HEK293T (cell line): ENCODE measurements at regions not wholly inside any gene's neighbourhood (a gene's known extent, or its start where the extent isn't known, plus 50 kb on each side); places are given as distances from the start of the nearest gene placed in this dataset.

ENCODE experiments used
- ARNT ChIP-seq: fragments of 450-650 bp; IDR thresholded peaks from 2 replicates; pipeline ENCODE4 v1.6.1; 2017; ENCODE audit warnings: mild to moderate bottlenecking
- BHLHE40 ChIP-seq: fragments of 450-650 bp; IDR thresholded peaks from 2 replicates; pipeline ENCODE4 v1.6.1; 2016; ENCODE audit warnings: mild to moderate bottlenecking, moderate library complexity, borderline replicate concordance
- ELF4 ChIP-seq: fragments of 450-650 bp; IDR thresholded peaks from 2 replicates; pipeline ENCODE4 v1.6.1; 2017; ENCODE audit warnings: antibody characterized with exemption
- FOXA1 ChIP-seq: fragments of 450-650 bp; IDR thresholded peaks from 2 replicates; pipeline ENCODE4 v1.6.1; 2016; ENCODE audit warnings: mild to moderate bottlenecking
- FOXK2 ChIP-seq: fragments of 450-650 bp; IDR thresholded peaks from 2 replicates; pipeline ENCODE4 v1.6.1; 2016; ENCODE audit warnings: mild to moderate bottlenecking
- FOXM1 ChIP-seq: fragments of 450-650 bp; IDR thresholded peaks from 2 replicates; pipeline ENCODE4 v1.6.1; 2017; ENCODE audit warnings: mild to moderate bottlenecking, borderline replicate concordance
- L3MBTL2 ChIP-seq: fragments of 450-650 bp; conservative IDR thresholded peaks from 2 replicates; pipeline ENCODE4 v1.6.1; 2016; ENCODE audit warnings: mild to moderate bottlenecking
- SP1 ChIP-seq: fragments of 450-650 bp; IDR thresholded peaks from 2 replicates; pipeline ENCODE4 v1.6.1; 2017
- SUZ12 ChIP-seq: fragments of 450-650 bp; IDR thresholded peaks from 2 replicates; pipeline ENCODE4 v1.6.1; 2016; ENCODE audit warnings: mild to moderate bottlenecking
- TARDBP ChIP-seq: fragments of 450-650 bp; IDR thresholded peaks from 2 replicates; pipeline ENCODE4 v1.6.1; 2016
- TF ChIP-seq, protein P1 (sequence below): fragments of 450-650 bp; IDR thresholded peaks from 2 replicates; pipeline ENCODE4 v1.6.1; 2016

DNA sequence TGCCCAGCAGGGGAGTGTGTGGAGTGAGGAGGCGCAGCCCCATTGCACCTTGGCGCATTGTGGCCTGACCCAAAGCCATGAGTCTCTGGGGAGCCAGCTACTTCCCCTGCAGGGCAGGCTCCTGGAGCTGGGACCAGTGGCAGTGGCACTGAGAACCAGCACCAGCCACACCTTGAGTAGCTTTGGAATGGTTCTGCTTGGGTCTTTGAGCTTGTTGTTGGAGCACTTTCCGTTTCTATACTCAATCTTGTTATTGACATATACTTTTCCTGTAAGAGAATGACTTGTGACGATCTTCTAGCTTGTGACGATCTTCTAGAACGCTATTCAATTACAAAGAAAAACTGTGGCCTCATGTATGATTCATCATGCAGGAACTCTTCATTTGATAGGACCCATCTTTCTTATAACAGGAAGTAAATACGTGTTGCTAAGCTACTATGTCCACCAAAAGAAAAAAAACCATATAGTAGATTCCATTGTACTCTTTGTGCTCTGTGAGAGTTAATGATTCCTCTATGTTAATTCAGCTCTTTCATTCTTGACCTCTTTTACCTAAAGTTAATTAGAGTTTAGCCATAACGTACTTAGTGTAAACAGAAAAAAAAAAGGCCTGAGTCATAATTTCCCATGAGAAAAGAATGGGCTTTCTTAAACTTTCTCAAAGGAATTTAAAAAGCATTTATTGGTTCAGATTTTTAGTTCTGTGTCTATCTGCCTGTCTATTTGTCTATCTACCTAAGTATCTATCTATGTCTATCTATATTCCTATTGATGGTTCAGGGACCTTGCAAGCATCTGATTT lies 113.1 kb downstream of the GATA6 start:
- TF ChIP-seq SP1 (no peak), FOXA1 (no peak), ARNT (no peak), L3MBTL2 (no peak), BHLHE40 (no peak), FOXM1 (no peak), ELF4 (no peak), FOXK2 (no peak), TARDBP (no peak), SUZ12 (no peak)
- TF ChIP-seq, protein P1, sequence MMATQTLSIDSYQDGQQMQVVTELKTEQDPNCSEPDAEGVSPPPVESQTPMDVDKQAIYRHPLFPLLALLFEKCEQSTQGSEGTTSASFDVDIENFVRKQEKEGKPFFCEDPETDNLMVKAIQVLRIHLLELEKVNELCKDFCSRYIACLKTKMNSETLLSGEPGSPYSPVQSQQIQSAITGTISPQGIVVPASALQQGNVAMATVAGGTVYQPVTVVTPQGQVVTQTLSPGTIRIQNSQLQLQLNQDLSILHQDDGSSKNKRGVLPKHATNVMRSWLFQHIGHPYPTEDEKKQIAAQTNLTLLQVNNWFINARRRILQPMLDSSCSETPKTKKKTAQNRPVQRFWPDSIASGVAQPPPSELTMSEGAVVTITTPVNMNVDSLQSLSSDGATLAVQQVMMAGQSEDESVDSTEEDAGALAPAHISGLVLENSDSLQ = no peak
